ENCODE measurements at regions not wholly inside any gene's neighbourhood (a gene's known extent, or its start where the extent isn't known, plus 50 kb on each side); places are given as distances from the start of the nearest gene placed in this dataset.

DNA sequence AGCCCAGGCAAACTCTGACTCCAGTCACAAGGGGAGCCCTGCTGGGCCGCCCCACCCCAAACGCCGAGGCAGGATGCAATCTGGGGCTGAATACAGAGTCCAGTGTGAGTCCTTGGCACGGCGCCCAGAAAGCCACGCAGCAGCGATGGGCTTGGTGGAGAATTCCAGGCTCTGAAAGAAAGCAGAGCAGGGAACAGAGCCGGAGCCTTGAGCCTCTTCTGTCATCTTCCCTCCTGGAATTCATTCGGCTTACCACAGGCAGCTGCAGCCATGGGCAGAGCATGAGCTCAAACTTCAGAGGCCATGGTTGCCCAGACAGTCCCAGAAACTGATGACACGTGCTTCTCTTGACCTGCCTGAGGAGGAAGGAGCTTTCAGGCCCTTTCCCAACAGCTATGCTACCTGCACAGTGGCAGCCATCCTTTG lies 441.1 kb upstream of the JARID2 start (continued):
- TF ChIP-seq NBN (conservative IDR thresholded peaks at IDR 0.05), result no peak
- TF ChIP-seq NFIC (IDR thresholded peaks at IDR 0.05; ENCODE audit: low read length), result no peak
- no peak for TF ChIP-seq FOSL2 (CRISPR knock-in tag; IDR thresholded peaks at IDR 0.05)
- TF ChIP-seq, protein P1, sequence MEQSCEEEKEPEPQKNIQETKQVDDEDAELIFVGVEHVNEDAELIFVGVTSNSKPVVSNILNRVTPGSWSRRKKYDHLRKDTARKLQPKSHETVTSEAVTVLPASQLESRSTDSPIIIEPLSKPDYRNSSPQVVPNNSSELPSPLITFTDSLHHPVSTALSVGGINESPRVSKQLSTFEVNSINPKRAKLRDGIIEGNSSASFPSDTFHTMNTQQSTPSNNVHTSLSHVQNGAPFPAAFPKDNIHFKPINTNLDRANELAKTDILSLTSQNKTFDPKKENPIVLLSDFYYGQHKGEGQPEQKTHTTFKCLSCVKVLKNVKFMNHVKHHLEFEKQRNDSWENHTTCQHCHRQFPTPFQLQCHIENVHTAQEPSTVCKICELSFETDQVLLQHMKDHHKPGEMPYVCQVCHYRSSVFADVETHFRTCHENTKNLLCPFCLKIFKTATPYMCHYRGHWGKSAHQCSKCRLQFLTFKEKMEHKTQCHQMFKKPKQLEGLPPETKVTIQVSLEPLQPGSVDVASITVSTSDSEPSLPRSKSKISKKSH (CRISPR knock-in tag; IDR thresholded peaks at IDR 0.05; ENCODE audit: borderline replicate concordance), result no peak
- TF ChIP-seq, protein P2, sequence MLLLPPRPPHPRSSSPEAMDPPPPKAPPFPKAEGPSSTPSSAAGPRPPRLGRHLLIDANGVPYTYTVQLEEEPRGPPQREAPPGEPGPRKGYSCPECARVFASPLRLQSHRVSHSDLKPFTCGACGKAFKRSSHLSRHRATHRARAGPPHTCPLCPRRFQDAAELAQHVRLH (CRISPR knock-in tag; IDR thresholded peaks at IDR 0.05; ENCODE audit: borderline replicate concordance, low read depth), result no peak
- no peak for TF ChIP-seq TAF1 (CRISPR knock-in tag; IDR thresholded peaks at IDR 0.05)
- TF ChIP-seq ZNF292 (CRISPR knock-in tag; IDR thresholded peaks at IDR 0.05; ENCODE audit: borderline replicate concordance, low read depth), result 0 out of 2 replicates have a peak, but pooled peaks have one; percentile 16
- TF ChIP-seq, protein P3, sequence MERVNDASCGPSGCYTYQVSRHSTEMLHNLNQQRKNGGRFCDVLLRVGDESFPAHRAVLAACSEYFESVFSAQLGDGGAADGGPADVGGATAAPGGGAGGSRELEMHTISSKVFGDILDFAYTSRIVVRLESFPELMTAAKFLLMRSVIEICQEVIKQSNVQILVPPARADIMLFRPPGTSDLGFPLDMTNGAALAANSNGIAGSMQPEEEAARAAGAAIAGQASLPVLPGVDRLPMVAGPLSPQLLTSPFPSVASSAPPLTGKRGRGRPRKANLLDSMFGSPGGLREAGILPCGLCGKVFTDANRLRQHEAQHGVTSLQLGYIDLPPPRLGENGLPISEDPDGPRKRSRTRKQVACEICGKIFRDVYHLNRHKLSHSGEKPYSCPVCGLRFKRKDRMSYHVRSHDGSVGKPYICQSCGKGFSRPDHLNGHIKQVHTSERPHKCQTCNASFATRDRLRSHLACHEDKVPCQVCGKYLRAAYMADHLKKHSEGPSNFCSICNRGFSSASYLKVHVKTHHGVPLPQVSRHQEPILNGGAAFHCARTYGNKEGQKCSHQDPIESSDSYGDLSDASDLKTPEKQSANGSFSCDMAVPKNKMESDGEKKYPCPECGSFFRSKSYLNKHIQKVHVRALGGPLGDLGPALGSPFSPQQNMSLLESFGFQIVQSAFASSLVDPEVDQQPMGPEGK (CRISPR knock-in tag; IDR thresholded peaks at IDR 0.05), result peak; percentile 54; the same call in 1 of the 2 replicates
- peak; percentile 36; the same call in 1 of the 2 replicates for TF ChIP-seq ZNF180 (CRISPR knock-in tag; IDR thresholded peaks at IDR 0.05; ENCODE audit: borderline replicate concordance, low read depth)
- no peak for TF ChIP-seq GABPB1 (CRISPR knock-in tag; IDR thresholded peaks at IDR 0.05)
- no peak for TF ChIP-seq ZKSCAN8 (CRISPR knock-in tag; IDR thresholded peaks at IDR 0.05; ENCODE audit: borderline replicate concordance)
- TF ChIP-seq, protein P4, sequence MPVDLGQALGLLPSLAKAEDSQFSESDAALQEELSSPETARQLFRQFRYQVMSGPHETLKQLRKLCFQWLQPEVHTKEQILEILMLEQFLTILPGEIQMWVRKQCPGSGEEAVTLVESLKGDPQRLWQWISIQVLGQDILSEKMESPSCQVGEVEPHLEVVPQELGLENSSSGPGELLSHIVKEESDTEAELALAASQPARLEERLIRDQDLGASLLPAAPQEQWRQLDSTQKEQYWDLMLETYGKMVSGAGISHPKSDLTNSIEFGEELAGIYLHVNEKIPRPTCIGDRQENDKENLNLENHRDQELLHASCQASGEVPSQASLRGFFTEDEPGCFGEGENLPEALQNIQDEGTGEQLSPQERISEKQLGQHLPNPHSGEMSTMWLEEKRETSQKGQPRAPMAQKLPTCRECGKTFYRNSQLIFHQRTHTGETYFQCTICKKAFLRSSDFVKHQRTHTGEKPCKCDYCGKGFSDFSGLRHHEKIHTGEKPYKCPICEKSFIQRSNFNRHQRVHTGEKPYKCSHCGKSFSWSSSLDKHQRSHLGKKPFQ (CRISPR knock-in tag; IDR thresholded peaks at IDR 0.05; ENCODE audit: insufficient replicate concordance), result no peak
- TF ChIP-seq RFX5 (IDR thresholded peaks at IDR 0.05; ENCODE audit: low read depth, low read length), result peak; percentile 17; the same call in 1 of the 2 replicates
- 0 out of 2 replicates have a peak, but pooled peaks have one; percentile 47 for TF ChIP-seq SPEN (CRISPR knock-in tag; IDR thresholded peaks at IDR 0.05; ENCODE audit: low read depth)
- TF ChIP-seq, protein P5, sequence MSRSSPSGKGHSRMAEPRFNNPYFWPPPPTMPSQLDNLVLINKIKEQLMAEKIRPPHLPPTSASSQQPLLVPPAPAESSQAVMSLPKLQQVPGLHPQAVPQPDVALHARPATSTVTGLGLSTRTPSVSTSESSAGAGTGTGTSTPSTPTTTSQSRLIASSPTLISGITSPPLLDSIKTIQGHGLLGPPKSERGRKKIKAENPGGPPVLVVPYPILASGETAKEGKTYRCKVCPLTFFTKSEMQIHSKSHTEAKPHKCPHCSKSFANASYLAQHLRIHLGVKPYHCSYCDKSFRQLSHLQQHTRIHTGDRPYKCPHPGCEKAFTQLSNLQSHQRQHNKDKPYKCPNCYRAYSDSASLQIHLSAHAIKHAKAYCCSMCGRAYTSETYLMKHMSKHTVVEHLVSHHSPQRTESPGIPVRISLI (CRISPR knock-in tag; IDR thresholded peaks at IDR 0.05; ENCODE audit: borderline replicate concordance), result no peak
- TF ChIP-seq EHMT2 (IDR thresholded peaks at IDR 0.05; ENCODE audit: borderline replicate concordance, low read depth, low read length), result no peak

All from HepG2 (cell line).